HL-60 (cell line): ENCODE measurements at regions not wholly inside any gene's neighbourhood (a gene's known extent, or its start where the extent isn't known, plus 50 kb on each side); places are given as distances from the start of the nearest gene placed in this dataset.
"Not testable (repeated sequence)": the region's sequence is repeated elsewhere in the genome, so short reads cannot be mapped to it uniquely, and the experiment has no call there.

Experiments used
- CTCF ChIP-seq: IDR thresholded peaks from one replicate; pipeline ENCODE4 v1.5.1; 2011; ENCODE audit warnings: low read length, control low read depth, inconsistent platforms; ENCODE audit not compliant: insufficient read depth
- GABPA ChIP-seq: IDR thresholded peaks from 2 replicates; pipeline ENCODE4 v1.6.1; 2012; ENCODE audit warnings: low read depth
- POLR2AphosphoS5 ChIP-seq: IDR thresholded peaks from 2 replicates; pipeline ENCODE4 v1.6.1; 2012; ENCODE audit warnings: low read depth
- REST ChIP-seq: IDR thresholded peaks from 2 replicates; pipeline ENCODE4 v1.6.1; 2012; ENCODE audit warnings: low read depth; ENCODE audit not compliant: insufficient replicate concordance
- SPI1 ChIP-seq: IDR thresholded peaks from 2 replicates; pipeline ENCODE4 v1.6.1; 2012; ENCODE audit warnings: low read depth, mild to moderate bottlenecking, borderline replicate concordance

GRCh38 chr15:47108800-47109199 is 608.5 kb upstream of the SEMA6D start:
- TF ChIP-seq CTCF, GABPA, SPI1, POLR2AphosphoS5, REST: not testable (repeated sequence)
